Suprapubic skin (tissue), 2 donors: ENCODE measurements at regions not wholly inside any gene's neighbourhood (a gene's known extent, or its start where the extent isn't known, plus 50 kb on each side); places are given as distances from the start of the nearest gene placed in this dataset.

Experiments used
- EP300 ChIP-seq: sonication (generic); formaldehyde crosslinking; IDR thresholded peaks from one replicate; pipeline ENCODE4 v1.6.1; 2017; ENCODE audit warnings: antibody characterized with exemption
- POLR2A ChIP-seq, 2 donors: fragments of 450-650 bp; IDR thresholded peaks; one replicate each; pipeline ENCODE4 v1.6.1; 2017; ENCODE audit warnings: antibody characterized with exemption in 2 of 2, mild to moderate bottlenecking in 2 of 2, moderate library complexity in 2 of 2

GRCh38 chr20:23296841-23297701 is 53.5 kb upstream of the NXT1 start:
- no peak for TF ChIP-seq POLR2A (IDR thresholded peaks at IDR 0.05)
- no peak for TF ChIP-seq EP300
